Pons (tissue), 1 donor: ENCODE measurements at regions not wholly inside any gene's neighbourhood (a gene's known extent, or its start where the extent isn't known, plus 50 kb on each side); places are given as distances from the start of the nearest gene placed in this dataset.
"Not testable (repeated sequence)": the region's sequence is repeated elsewhere in the genome, so short reads cannot be mapped to it uniquely, and the experiment has no call there.

Experiments used
- DNase-seq: peaks from one replicate; pipeline ENCODE4 v3.0.0-alpha.2; 2016; ENCODE audit warnings: low spot score

GRCh38 chr6:90719321-90720195 lies 132.7 kb upstream of the MAP3K7 start:
- no peak for DNase-seq

DNA sequence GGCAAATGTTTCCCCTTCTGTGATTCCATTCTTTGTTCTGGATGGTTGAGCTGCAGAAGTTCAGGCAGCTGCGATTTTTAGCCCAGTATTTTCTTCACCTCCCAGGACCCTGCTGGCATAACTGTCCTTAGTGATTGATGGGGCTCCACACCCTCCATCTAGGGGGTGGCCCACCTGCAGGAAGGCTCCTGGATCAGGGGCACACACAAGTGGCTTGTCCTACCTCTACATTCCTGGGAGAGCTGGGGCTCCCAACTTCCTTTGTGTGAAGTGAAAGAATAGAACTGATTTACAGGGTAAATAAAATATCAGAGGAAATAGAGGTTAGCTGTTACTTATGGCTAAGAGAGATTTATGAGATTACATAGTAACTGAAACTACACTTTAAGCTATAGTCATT lies 129.5 kb upstream of the MAP3K7 start:
- no peak for DNase-seq

DNA sequence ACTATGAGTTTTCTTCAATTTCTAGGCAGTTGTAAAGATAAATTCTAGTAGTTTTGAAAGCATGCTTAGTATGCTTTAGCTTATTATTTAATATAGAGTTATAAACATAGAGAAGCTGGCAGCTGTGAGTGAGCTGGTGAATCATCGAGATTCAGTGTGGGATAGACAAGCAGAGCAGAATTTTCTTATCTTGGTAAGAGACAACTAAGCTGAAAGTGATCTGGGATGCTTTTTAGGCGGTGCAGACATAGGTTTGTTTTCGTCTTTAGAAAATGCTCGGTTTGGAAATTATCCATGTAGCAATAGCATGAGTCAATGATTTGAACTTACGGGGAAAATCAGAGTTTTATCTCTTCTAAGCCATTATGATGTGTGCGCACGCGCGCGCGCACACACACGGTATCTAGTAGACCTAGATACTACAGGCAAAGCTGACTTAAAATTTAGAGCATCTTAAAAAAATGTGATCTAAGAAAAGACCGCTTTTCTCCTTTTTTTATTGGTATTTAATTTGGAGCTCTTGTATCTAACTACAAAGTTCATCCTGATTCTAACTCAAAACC lies 128.3 kb upstream of the MAP3K7 start:
- DNase-seq = no peak

DNA sequence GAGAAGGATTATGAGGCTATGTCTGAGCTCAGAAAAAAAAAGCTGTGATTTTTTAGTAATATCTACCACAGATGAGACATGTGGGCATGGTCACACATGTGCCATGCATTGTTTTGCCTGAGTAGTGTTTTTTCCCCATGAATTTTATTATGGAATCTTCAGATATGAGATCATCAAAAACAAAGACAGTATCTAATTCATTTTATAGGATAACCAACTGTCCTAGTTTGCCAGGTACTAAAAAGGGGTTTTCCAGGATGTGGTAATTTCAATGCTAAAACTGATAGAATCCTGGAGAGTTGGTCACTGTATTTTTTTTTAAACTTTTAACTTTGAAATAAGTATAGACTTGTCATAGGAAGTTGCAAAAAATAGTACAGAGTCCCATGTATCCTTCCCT lies 127.4 kb upstream of the MAP3K7 start:
- DNase-seq = no peak

GRCh38 chr6:90712114-90712513 lies 125.2 kb upstream of the MAP3K7 start:
- no peak for DNase-seq

DNA sequence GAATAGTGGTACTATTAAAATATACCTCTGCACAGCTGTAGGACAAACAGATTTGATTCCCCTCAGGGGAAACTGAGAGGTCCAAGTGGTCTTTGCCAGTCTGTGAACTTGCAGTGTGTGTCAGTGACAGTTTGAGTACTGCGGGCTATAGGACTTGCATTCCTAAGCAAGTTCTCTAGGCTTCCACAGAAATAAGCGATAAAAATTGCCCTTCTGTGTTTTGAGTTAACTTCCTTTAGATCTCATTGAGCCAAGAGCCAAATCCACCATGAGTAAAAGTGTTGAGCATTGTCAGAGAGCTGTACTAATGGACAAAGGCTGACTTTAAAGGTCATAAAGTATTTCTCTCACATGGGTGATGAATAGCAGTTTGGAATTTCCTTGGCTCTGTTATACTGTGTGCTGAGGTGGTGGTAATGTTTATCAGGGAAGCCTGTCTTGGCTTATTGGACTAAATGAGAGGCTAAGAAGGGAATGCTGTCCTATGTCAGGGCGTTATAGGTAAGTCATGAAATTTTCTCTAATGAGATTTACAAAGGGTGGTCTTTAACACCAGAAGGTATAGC lies 122.6 kb upstream of the MAP3K7 start:
- DNase-seq = no peak

GRCh38 chr6:90708206-90708737 lies 121.4 kb upstream of the MAP3K7 start:
- DNase-seq = no peak

- no peak for DNase-seq
Measured at GRCh38 chr6:90707246-90707645, 120.4 kb upstream of the MAP3K7 start.

- DNase-seq = no peak
Measured at GRCh38 chr6:90703336-90703735, 116.5 kb upstream of the MAP3K7 start.

- DNase-seq = no peak
Measured at GRCh38 chr6:90701926-90702325, 115.1 kb upstream of the MAP3K7 start.

- DNase-seq = no peak
Measured at GRCh38 chr6:90701146-90701781, 114.4 kb upstream of the MAP3K7 start.

DNA sequence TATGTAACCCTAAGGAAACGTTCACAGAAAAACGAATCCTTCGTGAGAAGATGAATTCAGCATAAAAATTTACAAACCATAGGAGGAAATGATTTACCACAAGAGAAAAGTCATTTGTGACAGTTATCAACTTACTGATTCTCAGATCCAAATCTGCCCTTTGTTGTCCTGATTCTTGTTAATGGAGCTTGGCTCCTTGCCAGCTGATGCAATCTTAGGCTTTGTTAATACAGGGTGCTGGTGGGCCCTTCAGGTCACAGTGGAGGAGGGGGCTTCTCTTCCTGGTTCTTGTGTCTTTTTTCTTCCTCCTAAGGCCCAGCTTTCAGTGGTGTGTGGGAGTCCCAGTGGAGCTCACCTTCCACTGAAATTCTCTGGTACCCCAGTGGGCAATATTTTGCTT lies 108.4 kb upstream of the MAP3K7 start:
- no peak for DNase-seq

DNA sequence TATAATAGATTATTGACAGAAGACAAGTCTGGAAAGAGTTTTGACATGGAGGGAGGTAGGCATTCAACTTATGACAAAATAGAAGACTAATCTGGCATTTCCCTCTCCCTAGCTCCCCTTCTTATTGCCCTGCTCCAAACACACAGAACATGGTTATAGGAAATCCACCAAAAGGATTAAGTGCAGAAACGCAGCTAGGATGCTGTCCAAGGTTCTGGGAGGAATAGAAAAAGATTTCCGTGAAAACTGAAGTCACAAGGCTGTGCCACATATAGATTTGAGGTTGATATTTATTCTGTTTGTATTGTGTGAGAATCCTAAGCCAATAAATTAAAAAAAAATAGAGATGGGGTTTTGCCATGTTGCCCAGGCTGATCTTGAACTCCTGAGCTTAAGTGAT lies 107.9 kb upstream of the MAP3K7 start:
- DNase-seq = no peak

- DNase-seq = no peak
Measured at GRCh38 chr6:90691823-90692222, 105.0 kb upstream of the MAP3K7 start.

DNA sequence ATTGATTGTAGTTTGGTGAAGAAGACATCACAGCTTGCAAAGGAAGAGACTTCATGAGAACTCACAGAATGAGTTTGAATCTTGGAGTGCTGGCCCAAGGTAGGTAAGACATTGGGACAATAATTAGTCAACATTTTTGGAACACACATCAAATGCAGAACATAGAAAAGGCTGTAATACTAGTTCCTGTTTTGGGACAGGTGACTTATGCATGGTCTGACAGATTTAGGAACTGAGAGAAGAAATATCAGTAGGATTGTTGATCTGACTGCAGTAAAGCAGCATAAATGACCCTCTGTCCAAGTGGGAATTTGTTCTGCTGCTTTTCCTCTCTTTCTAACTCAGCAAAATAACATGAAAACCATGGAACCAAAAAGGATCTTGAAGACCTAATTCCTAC lies 102.3 kb upstream of the MAP3K7 start:
- DNase-seq = no peak

- no peak for DNase-seq
Measured at GRCh38 chr6:90687775-90688380, 101.0 kb upstream of the MAP3K7 start.

DNA sequence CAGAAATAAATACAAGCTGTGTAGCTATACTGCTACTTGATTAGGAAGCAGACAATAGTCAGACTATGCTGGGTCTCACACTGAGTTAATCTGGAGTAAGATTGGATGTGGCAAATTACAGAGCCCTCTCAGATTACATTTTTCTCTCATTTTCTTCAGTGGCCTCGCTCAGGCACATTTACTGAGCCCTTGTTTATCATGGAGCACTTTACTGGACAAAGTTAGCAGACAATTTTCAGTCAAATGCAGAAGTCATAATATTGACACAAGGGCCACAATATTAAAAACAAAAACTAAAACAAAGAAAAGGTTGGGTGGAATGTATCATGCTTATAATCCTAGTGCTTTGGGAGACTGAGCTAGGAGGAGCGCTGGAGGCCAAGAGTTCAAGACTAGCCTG lies 95.0 kb upstream of the MAP3K7 start:
- DNase-seq = no peak

DNA sequence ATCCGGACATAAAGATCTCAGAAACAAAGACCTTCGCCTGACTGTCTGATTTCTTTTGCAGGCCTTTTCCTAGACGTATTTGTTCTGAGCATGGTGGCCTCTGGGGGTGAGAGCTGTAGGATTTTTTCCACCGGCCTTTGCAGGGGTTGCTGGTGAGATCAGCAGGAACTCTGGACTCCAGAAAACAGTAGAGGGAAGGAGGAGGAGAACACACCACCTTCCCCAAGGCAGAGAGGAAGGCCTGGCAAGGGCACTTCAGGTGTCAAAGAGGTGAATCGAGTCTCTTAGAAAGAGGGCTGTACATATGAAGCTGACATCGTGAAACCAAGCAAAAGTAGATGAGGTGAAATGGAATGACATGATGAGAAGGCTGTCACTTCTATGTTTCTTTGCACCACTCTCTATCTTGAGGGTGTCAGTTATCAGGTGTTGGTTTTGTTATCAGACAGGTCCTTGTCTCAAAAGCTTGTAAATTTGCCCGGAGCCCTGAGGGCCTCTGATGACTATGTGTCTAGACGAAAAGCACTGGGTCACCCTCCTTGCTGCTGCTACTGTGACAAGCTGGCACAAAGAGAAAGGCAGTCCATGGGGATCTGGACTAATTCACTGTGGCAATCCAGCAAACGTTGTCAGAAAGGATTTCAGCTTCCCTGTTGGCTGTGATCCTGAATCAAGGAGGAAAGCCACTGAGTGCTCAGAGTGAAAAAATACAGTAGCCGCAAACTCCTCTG lies 91.3 kb upstream of the MAP3K7 start:
- no peak for DNase-seq

DNA sequence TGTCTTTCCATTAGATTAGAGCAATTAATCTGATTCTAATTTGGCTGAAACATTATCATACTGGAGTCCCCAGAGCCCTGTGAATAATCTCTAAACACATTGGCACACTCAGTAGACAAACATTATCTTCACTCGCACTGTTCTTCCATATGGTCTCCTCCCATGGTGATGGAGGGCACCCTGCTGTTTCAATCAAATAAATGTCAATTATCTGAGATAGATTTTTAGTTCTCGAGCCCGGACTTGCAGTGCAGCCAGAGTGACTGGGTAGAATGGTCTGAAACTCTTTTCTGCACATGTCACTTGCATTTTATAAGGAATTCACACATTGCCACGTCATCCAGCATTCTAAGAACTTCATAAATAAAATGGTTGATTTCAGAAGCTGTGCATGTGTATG lies 90.6 kb upstream of the MAP3K7 start:
- DNase-seq = no peak

DNA sequence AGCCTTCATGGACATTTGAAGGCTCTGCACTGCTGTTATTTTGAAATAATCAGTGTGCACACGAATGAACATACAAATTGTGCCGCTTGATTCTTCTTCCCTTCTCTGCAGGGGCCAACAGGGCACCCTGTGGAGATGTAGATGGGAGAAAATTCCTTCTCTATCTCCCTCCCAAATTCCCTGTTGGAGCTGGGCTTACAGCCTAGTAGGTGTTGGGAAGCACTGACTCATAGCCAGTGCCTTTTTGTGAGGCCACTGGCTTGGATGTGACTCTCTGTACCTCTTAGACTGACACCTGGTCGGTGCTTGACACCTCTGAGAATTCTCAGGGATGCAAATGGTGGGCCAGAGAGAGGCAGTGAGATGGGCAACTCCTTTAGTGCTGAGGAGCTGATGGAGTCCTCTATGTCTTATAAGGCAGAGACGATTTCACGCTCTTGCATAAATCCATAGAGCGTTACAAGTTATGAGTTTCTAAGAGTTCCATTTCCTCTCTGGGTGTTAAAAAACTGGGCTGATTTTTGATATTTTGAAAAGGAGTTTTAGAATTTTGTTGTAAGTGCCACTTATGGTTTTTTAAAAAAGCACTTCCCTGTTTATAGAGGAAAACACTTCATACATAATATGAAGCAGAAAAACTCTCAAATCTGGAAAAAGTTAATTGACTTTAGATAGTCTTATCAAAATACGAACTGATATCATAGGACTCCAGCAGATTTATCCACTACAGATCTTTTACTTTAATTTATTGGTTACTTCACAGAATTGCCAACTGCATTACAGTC lies 89.8 kb upstream of the MAP3K7 start:
- no peak for DNase-seq

GRCh38 chr6:90675107-90675506 lies 88.2 kb upstream of the MAP3K7 start:
- not testable (repeated sequence) for DNase-seq
